ENCODE measurements at regions not wholly inside any gene's neighbourhood (a gene's known extent, or its start where the extent isn't known, plus 50 kb on each side); places are given as distances from the start of the nearest gene placed in this dataset.

DNA sequence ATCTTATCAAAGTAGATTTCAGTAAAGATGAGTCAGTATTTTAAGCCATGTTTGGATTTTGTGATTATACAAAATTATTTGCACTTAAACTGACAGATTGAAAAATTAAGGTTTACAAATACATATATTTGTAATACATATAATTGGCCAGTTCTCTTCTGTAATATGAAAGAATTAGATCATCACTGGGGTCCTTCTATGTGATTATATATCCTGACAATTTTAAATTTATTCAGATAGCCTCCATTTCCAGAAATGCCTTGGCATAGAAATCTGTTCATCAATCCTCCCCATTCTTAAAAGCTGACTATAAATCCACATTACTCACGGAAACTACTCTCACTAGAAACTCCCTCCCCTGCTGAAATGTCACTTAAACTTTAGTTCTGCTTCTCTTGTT is 280.4 kb upstream of the ANXA10 start:
- TF ChIP-seq POLR2A (IDR thresholded peaks at IDR 0.05) (no peak), CTCF (IDR thresholded peaks at IDR 0.05) (no peak), POLR2AphosphoS5 (IDR thresholded peaks at IDR 0.05) (no peak), EP300 (IDR thresholded peaks at IDR 0.05) (no peak)
